NCI-H82 (cell line): ENCODE measurements at regions not wholly inside any gene's neighbourhood (a gene's known extent, or its start where the extent isn't known, plus 50 kb on each side); places are given as distances from the start of the nearest gene placed in this dataset.

Source experiments
- DNase-seq: peaks from one replicate; lab custom pipeline; 2025; lab: John Stamatoyannopoulos, UW

DNA sequence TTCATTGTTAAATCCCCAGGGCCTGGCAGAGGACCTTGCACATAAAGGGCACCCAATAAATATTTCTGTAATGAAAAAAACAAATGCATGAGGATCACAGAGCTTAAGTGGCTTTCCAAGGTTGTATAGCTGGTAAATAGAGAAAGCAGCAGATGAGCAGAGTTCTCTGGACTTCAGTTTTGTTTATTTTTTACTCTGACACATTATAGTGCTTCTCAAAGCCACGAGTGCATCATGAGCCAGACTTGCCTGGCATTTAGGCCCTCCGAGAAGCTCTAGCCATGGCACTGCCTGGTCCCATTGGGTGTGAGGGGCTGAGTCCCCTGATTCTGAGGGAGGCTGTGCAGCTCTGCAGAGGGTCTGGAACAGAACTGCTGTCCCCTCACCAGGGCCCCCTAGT is 87.2 kb upstream of the ZNF32 start:
- DNase-seq: no peak

DNA sequence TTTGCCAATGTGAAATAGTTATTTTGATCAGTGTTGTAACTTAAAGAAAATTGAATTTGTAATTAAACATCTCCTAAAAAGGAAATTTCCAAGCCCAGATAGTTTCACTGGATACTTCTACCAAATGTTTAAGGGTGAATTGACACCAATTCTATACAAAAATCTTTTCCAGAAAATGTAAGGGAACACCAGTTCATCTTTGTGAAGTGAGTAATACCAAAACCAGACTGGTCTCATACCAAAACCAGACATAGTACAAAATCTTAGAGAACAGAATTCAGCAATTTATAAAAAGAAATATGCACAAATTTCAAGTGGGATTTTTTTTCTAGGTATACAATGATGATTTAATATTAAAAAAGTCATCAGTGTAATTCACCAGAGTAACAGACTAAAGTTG is 86.0 kb upstream of the ZNF32 start:
- DNase-seq: no peak

DNA sequence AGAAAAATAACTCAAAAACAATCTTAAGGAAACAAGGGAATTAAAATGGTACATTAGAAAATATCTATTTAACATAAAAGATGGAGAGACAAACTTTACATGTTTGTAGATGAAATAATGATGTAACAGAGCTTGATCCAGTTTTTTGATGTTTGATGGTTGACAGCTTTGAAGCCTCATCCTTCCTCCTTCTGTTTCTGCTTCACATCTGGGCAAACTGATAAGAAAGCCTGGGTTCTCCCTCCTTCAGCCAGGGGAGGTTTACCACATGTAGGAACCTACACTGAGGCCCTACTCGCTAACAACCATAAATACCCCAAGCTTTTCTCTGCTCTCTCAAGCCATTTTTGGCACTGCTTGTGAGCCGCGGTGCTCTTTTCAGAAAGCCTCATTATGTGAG is 82.8 kb upstream of the ZNF32 start:
- no peak for DNase-seq

DNA sequence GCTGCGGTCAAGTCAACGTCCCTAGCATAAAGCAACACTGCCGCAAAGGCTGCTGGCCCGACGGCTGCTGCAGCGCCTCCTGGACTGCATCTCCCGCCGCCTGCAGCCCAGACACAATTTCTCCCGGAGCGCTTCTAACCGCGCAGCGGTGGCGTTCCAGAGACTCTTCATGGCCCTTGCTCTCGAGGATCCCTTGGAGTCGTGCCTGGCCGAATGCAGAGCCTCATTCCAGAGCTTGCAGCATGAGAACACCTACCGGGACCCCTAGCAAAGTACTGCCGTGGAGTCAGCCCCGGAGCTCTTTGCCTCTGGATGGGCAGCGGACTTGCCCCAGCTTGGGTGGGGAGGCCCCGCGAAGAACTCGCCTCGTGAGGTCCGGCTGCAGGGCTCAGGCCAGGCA is 79.7 kb upstream of the ZNF32 start:
- no peak for DNase-seq

DNA sequence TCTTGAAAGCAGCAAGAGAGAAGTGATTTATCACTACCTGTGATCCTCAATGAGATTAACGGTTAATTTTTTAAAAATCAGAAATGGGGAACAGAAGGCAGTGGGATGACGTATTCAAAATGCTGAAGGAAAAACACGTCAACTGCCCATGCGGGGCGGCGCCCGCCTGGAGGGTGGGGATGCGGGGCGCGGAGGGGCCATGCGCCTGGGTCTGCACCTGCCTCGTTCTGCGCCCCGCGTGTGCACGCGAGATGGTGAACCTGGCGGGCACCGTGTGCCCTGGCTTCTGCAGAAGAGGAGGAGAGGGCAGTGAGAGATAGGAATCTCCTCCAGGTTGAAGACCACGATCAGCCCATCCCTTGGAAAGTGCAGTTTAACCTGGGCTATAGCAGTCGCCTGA is 79.3 kb upstream of the ZNF32 start:
- DNase-seq: no peak

DNA sequence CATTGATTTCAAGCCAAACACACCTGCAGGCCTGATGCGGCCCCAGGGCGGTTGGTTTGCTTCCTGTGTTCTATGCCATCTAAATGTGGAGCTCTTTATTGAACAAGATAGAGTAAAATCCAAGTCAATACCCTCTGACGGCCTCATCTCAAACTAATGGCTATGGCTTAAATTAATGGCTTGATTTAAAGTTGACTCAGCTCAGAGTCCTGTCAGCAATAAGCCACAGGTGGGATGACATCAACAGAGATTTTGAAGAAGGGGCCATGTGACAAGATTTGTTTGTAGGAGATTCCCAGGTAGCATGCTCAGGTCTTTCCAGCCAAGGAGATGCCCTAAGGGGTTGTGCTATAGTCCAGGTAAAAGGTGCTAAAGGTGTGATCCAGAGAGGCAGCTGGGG is 66.7 kb upstream of the ZNF32 start:
- DNase-seq: no peak

DNA sequence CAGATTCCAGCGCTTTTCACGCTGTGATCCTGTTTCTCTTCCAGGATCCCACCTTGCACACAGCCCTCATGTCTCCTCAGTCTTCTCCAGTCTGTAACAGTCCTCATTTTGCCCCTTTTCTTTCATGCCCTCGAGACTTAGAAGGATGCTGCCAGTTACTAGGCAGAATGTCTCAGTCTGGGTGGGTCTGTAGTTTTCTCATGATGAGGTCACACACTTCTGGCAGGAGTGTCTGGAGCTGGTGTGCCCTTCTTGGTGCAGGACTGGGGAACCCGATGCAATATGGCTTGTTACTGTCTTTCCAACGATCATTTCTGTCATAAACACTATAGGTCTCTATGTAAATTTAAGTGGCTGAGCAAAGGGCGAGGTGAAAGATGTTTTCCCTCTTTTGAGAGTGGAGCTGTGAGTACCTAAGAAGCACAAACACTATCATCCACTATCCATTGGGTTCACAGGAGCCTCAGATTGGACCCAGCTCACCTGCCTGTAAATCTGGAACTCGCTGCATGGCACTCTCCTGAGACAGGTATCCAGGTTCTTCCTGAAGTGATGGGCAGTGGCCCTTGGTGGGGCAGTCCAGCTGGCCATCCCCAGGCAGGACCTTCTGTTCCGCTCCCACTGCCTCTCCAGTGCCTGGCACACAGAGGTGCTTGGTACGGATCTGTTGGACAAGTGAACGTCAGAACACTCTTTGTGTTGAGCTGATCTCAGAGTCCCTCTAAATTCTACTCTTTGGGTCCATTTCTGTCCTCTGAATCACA is 64.3 kb upstream of the ZNF32 start:
- no peak for DNase-seq

DNA sequence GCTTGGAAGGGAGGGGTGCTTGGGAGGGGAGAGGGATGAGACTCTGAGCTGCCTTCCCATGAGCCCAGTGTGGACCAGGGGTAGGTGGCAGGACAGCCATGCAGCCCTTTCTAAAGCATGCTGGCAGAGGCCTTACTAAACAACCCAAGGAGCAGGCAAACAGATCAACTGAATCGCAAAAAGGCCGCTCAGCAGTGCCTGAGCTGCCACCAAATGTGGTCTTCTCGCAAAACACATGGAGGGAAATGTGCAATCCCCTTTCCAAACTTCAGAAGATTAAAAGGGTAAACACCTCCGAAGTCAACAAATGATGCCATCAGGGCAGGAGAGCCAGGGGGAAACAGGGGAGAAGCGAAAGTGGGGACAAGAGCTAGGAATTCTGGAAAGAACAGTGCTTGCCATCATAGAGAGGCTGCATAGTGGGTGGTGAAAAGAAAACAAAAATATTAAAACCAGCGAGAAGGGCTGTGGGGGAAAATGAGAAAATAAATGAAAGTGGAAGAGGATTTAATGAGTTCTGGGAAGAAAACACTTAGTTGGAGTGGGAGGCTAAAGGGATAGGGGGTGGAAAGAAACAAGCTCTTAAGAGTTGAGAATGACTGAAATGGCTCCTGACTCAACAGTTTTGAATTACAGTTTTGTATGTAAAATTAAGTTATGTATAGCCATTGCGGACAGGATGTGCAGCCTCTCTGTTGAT is 62.2 kb upstream of the ZNF32 start:
- DNase-seq: no peak

DNA sequence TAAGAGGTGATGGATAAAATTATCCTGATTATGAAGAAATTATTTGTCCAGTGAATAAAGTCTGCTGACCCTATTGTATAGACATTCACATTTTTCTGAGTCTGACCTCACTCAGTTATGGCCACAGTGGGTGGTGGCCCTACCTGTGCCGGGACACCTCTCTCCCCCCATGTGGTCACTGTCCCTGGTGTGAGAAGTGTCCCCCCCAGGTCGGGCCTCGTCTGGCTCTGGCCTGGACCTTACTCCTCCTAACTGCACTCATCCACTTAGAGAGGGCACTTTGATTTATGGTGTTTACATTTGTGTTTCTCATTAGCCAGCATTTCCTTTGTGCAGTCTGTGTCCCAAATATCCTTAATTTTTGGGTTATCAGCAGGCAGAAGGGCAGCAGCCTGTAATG is 59.6 kb upstream of the ZNF32 start:
- DNase-seq: no peak

DNA sequence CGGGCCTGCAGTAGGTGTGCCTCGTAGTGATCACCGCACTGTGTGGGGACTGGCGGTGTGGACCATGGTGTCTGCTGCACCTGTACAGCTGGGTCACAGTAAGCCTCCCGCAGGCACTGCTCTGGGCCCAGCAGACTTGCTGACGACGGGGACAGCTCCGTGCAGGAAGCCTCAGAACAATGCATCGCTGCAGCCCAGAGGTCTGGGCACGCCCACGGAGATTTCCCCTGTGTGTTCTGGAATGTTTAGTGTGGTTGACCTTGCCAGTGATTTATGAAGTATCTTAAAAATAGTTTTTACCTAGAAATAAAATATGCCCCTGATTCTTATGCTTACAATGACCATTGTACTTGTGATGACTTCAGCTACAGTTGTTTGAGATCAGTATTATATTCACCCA is 59.1 kb upstream of the ZNF32 start:
- no peak for DNase-seq

DNA sequence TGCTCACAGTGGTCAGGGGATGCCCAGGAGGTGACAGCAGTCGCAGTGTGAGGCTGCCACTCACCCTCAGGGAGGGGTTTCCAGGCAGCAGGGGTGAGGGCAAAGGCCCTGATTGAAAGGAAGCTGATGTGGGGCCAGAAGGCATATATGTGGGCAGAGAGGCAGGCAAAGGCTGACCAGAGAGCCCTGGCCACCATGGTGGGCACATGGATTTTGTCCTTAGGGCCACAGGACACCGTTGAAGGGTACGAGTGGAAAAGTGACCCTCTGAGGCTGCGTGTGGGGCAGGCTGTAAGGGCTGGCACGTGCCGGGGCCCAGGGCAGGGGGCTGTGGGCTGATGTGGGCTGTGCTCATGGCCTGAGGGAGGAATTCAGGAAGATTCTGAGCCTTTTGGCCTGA is 57.5 kb upstream of the ZNF32 start:
- no peak for DNase-seq

DNA sequence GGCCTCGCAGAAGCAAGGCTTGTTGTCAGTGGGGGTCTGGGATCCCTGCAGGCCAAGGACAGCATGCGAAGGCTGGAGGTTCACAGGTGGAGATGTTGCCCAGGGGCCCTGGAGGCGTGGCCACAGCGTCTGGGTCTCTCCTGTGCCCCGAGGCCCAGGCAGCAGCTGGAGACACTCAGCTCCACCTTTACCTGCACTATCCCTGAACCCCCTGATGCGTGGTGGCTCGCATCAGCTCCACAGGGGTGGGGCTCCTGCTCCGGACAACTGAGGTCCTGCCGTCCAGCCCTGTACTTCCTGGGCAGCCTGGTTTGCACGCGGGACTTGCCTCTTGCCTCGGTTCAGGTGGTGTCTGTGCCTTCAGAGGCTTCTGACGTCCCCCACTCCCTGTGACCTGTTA is 54.6 kb upstream of the ZNF32 start:
- no peak for DNase-seq

DNA sequence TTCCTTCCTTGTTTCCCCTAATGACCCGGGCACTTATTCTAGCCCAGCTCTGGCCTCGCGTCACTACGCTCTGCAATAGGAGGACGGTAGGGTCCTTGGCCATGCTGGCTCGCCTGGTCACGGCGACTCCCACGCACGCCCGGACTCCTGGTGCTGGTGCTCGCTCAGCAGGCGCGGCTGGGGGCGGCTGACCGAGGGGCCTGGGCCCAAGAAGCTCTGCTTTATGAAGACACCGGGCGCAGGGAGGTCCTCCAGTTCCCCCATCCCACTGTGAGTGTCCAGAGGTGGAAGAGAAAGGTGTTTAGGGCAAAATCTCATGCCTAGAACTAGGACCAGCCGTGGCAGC is 54.2 kb upstream of the ZNF32 start:
- DNase-seq: no peak

DNA sequence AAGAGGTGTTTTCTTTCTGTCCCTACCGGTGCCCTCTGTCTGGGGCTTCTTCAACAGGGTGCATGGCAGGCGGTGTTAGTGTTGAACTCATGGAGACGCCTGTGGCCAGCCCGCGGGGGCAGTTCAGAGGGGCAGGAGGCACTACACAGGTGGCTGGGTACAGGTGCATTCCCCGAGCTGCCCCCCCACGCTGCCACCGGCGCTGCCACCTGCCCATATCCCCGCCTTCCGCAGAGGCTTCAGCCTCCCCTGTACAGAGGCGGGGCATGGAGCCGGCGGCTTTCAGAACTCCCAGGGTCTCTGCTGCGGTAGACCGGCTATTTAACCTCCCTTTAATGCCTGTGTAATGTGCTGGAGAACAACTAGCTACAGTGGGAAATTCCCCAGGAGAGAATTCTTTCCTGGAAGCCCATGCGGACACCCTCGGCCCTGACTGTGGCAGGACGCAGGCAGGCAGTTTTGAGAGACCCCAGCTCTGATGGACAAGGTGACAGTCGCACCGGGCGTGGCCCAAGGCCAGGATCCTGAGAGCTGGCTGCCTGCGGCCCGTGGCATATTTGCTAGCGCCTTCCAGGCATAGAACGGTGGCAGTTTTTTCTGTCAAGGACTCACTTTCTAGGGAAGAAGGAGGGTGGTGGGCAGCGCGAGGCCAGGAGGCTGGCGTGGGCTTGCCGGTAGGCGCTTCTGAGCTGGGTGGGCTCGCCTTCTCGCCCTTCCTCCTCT is 53.7 kb upstream of the ZNF32 start:
- no peak for DNase-seq

DNA sequence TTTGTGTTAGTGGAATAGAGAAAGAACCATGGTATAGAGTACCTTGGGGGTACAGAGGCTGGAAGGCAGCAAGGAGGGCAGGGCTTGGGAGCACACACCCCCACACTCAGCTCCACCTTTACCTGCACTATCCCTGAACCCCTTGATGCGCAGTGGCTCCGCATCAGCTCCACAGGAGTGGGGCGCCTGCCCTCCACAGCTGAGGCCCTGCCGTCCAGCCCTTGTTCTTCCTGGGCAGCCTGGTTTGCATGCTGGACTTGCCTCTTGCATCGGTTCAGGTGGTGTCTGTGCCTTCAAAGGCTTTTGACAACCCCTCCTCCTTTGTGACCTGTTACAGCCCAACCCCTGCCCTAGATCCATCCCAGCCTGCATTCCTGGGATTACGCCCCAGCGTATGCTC is 52.6 kb upstream of the ZNF32 start:
- no peak for DNase-seq

DNA sequence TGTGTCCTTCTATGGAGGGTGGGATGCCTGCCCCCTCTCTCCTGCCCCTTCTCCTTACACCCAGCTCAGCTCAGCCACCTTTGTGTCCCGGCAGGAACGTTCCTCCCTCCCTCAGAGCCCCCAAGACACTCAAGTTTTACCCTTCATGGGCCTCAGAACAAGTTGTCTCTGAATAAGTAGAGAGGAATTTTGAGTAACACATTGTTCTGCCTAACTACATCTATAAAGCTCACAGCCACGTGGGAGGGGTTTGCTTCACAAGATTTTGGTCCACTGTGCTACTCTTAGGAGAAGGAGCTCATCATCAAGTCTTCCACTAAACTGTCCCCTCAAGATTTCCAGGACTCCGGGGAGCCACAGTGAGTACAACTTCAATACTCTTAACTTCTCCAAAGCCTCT is 51.6 kb upstream of the ZNF32 start:
- no peak for DNase-seq

DNA sequence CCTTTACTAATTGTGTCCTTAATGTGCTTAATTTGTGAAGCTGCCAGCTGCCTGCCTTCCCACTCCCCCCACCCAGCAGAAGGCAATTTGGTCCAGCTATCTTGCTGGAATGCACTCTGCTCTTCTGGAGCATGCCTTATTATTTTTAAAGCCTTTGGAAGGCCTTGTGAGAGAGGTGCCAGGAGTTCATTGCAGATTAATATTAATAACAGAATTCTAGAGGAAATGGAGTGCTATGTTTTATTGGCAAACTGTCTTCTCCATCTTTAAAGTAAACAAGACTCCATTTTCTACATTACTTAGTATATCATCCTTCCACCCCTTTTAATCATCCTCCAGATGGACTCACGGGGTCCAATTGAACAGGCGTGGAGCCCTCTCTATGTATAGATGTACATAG is 50.8 kb upstream of the ZNF32 start:
- no peak for DNase-seq
